Stimulated activated naive CD8-positive, alpha-beta T cell treated with anti-CD3 and anti-CD28 coated beads, Interleukin-15, Interleukin-2, amounts not matched to agents 100 ng/mL and 50 ng/mL, for 24 hours (primary cell): ENCODE measurements at regions not wholly inside any gene's neighbourhood (a gene's known extent, or its start where the extent isn't known, plus 50 kb on each side); places are given as distances from the start of the nearest gene placed in this dataset.

Experiments used
- H3K27ac Mint-ChIP-seq: one replicate; pipeline ENCODE4 v1.8.0; 2021; ENCODE audit warnings: mild to moderate bottlenecking, mixed read lengths
- H3K27me3 Mint-ChIP-seq: one replicate; pipeline ENCODE4 v1.8.0; 2021; ENCODE audit warnings: mixed read lengths
- H3K36me3 Mint-ChIP-seq: one replicate; pipeline ENCODE4 v1.8.0; 2021; ENCODE audit warnings: low read depth, mixed read lengths
- H3K4me1 Mint-ChIP-seq: one replicate; pipeline ENCODE4 v1.8.0; 2021; ENCODE audit warnings: low read depth, mixed read lengths
- H3K4me3 Mint-ChIP-seq: one replicate; pipeline ENCODE4 v1.8.0; 2021; ENCODE audit warnings: mild to moderate bottlenecking, mixed read lengths
- H3K9me3 Mint-ChIP-seq: one replicate; pipeline ENCODE4 v1.8.0; 2021; ENCODE audit warnings: mixed read lengths

DNA sequence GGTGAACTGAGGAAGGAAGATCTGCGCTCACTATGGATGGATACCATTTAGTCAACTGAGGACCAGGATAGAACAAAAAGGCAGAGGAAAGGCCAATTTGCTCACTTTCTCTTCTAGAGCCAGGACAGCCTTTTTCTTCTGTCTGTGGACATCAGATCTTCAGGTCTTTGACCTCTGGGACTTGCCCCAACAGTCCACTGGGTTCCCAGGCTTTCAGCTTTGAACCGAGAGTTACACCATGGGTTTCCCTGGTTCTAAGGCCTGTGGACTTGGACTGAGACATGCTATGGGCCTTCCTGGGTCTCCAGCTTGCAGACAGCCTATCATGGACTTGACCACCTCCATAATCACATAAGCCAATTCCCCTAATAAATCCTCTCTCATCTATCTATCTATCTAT is 232.0 kb downstream of the IPO8 start:
- Mint-ChIP-seq H3K4me3 (no peak overlapping the region), H3K27ac (no peak overlapping the region), H3K36me3 (no peaks in the 10 kb centered on the region), H3K4me1 (no peaks in the 10 kb centered on the region), H3K9me3 (peaks cover 1% of the 10 kb centered on the region), H3K27me3 (no peaks in the 10 kb centered on the region)

DNA sequence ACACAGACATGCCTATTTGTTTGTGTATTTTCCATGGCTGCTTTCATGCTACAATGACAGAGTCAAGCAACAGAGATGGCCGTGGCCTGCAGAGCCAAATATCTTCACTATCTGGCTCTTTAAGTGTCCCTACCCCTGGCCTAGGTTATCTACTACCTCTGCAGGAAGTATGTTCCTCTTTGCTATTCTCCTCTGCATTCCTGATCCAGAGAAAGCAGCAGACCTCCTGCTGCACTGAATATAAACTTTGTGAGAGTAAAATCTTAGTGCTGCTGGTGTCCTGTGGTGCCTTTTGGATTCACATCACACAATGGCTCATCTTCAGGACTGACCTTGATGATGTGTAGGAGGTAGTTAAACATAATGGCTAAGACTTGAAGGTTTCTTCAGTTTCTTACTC is 233.4 kb downstream of the IPO8 start:
- Mint-ChIP-seq H3K4me1 (no peaks in the 10 kb centered on the region), H3K4me3 (no peak overlapping the region), H3K36me3 (no peaks in the 10 kb centered on the region), H3K27ac (no peak overlapping the region), H3K27me3 (no peaks in the 10 kb centered on the region), H3K9me3 (peaks cover 4% of the 10 kb centered on the region)

DNA sequence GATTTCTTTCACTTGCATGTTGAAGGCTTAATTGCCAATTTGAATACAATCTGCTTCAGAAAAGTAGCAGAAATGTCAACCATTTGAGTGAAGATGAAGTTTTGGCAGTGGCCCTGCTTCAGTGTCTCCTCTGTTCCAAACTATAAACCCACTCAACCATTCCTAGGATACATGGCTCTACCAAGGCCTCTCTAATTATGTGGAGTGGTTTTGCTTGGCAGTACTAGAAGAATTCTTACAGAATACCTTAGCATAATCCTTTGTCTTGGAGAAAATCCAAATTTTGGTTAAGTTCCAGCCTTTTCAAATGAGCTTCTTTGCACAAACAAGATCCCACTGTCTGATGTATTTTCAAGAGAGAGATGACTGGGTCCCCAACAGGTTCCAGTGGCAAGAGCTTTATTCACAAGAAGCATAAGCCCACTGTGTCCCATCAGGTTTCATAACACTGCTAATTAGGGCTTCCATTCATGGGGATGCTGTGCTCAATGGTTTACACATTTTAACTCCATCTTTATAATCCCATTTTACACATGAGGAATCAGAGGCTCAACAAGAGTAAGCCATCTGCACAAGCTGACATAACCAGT is 234.5 kb downstream of the IPO8 start:
- peaks cover 4% of the 10 kb centered on the region for H3K9me3 Mint-ChIP-seq
- no peaks in the 10 kb centered on the region for H3K36me3 Mint-ChIP-seq
- no peaks in the 10 kb centered on the region for H3K4me1 Mint-ChIP-seq
- no peak overlapping the region for H3K4me3 Mint-ChIP-seq
- H3K27me3 Mint-ChIP-seq: no peaks in the 10 kb centered on the region
- H3K27ac Mint-ChIP-seq: no peak overlapping the region

DNA sequence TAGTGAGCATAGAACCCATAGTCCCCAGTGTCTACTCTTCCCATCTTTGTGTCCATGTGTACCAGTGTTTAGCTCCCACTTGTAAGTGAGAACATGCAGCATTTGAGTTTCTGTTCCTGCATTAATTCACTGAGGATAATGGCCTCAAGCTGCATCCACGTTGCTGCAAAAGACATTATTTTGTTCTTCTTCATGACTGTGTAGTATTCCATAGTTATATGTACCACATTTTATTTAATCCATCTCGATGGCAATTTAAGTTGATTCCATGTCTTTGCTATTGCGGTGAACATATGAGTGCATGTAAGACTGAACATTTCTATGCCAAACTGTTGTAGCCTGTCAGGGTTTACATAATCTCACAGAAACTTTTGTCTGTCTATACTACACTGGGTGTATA is 237.2 kb downstream of the IPO8 start:
- H3K36me3 Mint-ChIP-seq: no peaks in the 10 kb centered on the region
- H3K9me3 Mint-ChIP-seq: peaks cover 4% of the 10 kb centered on the region
- H3K27me3 Mint-ChIP-seq: no peaks in the 10 kb centered on the region
- no peak overlapping the region for H3K4me3 Mint-ChIP-seq
- H3K27ac Mint-ChIP-seq: no peak overlapping the region
- H3K4me1 Mint-ChIP-seq: no peaks in the 10 kb centered on the region

DNA sequence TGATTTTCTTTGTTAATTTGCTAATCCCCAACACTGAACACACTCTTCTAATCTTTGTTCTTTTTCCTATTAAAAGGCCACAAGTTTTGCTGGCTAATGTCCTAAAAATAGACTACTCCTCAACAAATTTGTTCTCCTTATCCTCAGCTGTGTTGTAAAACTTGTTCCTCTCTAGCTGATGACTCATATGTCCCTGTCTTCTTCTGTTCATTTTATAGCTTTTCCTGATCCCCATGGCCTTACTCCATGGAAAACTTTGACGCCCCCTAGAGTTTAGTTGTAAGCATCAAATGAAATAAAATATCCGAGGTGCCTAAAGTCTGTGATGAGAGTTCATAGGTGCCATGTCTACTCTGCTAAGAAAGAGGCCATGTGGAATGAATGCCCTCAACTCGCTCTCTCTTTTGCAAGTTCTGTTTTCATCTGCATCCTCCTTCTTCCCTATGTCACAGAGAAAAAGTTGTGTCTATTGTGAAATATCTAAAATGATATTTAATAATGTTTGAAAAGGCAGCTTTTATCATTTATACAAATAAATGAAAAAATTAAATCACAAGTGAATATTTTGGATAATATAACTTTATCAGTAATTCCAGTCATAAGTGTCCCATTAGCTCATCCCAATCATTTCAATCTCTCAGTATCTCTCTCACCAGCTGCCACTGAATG is 237.9 kb downstream of the IPO8 start:
- Mint-ChIP-seq H3K4me1 (no peaks in the 10 kb centered on the region), H3K9me3 (peaks cover 4% of the 10 kb centered on the region), H3K36me3 (no peaks in the 10 kb centered on the region), H3K27me3 (no peaks in the 10 kb centered on the region), H3K4me3 (no peak overlapping the region), H3K27ac (no peak overlapping the region)

DNA sequence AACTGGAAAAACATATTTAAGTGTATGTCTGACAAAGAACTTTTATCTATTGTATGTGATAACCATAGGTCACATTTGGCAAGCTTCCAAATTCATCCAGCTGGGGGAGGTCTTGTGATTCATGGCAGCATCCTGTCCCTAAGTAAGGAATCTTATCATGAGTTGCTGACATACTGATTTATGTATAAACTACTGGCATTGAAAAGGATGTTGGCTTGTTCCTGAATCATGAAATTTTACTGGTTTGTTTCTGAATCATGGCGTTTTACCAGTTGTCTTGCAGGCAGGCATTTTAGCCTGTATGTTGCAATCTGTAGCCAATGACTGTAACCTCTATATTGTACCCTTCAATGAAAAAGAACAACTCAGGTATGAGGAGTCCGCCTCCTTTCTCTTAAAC is 244.8 kb downstream of the IPO8 start:
- no peaks in the 10 kb centered on the region for H3K36me3 Mint-ChIP-seq
- H3K9me3 Mint-ChIP-seq: peaks cover 11% of the 10 kb centered on the region
- H3K4me3 Mint-ChIP-seq: no peak overlapping the region
- no peak overlapping the region for H3K27ac Mint-ChIP-seq
- H3K4me1 Mint-ChIP-seq: no peaks in the 10 kb centered on the region
- H3K27me3 Mint-ChIP-seq: no peaks in the 10 kb centered on the region

DNA sequence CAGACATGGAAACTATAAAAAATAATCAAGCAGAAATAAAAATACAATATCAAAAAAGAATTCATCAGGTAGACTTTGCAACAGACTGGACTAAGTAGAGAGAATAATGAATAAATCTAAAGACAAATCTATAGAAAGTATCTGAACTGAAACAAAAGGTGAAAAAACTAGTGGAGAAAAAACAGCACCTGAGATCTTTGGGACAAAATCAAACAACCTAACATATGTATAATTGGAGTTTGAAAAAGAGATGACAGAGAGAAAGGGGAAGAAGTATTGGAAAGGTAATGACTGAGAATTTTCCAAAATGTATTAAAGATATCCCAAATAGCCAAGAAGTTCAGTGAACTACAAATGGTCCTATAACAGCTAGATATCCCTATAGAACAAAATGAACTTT is 245.4 kb downstream of the IPO8 start:
- H3K9me3 Mint-ChIP-seq: peaks cover 11% of the 10 kb centered on the region
- no peaks in the 10 kb centered on the region for H3K36me3 Mint-ChIP-seq
- no peak overlapping the region for H3K27ac Mint-ChIP-seq
- H3K4me1 Mint-ChIP-seq: no peaks in the 10 kb centered on the region
- H3K27me3 Mint-ChIP-seq: no peaks in the 10 kb centered on the region
- no peak overlapping the region for H3K4me3 Mint-ChIP-seq

DNA sequence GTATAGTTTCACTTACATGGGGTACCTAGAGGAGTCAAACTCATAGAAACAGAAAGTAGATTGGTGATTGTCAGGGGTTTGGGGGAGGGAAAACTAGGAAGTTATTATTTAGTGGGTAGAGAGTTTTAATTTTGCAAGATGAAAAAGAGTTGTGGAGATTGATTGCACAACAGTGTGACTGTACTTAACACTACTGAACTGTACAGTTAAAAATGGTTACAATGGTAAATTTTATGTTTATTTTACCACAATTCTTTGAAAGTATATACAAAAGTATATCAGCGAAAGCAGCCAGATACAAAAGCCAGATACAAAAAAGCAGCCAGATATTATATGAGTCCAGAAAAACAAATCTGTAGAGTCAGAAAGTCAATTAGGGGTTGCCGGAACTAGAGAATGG is 247.6 kb downstream of the IPO8 start:
- Mint-ChIP-seq H3K4me1 (no peaks in the 10 kb centered on the region), H3K9me3 (peaks cover 11% of the 10 kb centered on the region), H3K27ac (no peak overlapping the region), H3K27me3 (no peaks in the 10 kb centered on the region), H3K4me3 (no peak overlapping the region), H3K36me3 (no peaks in the 10 kb centered on the region)

DNA sequence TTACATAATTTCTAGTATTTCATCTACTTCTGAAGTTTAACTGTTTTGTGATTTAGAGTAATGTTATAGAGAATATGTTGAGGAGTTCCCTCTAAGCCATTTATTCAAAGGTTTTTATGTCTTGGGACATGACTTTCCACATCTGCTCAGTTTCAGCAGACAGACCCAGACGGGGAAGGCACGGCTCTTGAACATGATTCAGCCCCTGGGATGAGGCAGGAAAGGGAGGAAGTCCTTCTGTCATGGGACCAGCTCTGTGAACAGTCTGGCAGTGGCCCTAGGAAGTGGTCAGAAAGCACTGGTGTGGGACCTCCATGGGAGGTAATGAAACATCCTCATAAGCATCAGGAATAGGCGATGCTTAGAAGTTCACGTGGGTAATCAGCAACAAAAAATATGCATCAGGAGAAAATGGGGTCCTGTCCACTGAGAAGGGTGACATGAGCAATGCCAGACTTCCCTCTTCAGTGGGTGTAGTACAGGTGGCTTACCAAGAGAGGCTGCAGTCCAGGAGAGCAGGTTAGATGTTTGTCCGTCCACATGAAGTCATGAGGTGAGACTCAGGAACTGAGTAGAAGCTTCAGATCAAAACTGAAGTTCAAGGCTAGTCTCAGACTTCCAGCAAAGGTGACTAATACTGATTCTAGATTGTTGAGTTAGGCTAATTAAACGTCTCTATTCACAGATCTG is 248.5 kb downstream of the IPO8 start:
- no peak overlapping the region for H3K27ac Mint-ChIP-seq
- H3K36me3 Mint-ChIP-seq: no peaks in the 10 kb centered on the region
- no peaks in the 10 kb centered on the region for H3K4me1 Mint-ChIP-seq
- peaks cover 11% of the 10 kb centered on the region for H3K9me3 Mint-ChIP-seq
- no peak overlapping the region for H3K4me3 Mint-ChIP-seq
- no peaks in the 10 kb centered on the region for H3K27me3 Mint-ChIP-seq

DNA sequence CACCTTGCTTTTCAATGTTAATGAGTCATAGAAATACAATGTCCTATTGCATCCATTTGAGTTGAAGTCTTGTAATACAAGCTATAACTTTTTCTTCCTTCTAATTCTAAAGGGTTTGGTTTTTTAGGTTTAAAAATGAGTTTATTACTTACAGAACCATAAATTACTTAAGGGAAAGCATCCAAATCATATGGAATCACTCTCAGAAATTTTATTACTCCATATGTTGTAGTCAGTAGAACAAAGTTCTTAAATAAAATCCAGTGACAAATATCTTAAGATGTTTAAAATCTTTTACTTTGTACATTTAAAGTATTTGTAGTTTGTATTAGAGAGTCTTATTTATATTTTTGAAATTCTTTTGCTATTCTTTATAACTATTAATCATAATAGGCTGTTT is 253.2 kb downstream of the IPO8 start:
- no peaks in the 10 kb centered on the region for H3K27me3 Mint-ChIP-seq

DNA sequence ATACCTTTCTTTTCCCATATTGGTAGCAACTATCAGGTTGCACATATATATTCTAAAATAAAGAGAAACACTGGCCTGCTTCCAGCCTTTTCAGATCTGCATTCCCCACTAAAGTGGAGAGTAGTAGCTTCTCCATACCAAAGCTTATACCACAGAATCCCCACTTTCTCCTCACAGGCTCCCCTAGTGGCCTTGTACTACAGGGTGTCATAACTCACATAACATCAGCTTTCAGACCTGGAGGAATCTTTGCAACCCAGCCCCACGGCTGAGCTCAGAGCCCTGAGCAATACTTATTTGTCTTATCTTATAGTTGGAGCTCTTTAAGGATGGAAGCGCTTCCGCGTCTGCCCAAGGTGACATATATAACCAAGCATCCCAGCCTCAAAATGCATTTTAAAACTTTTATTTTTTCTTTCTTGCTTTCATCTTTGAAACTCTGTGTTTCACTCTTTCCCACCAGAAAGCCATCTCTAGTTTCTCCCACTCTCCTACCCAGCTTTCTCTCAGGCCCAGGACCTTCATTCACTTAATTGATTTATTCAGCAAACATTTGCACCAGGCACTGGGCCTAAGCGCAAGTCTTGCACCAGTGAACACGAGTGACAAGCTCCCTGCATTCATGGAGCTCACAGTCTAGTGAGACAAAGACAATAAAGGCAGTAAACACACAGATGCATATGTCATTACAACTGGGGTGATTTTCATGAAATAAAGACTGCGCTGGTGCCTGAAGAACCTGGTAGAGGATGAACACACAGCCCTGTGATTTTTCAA is 254.7 kb downstream of the IPO8 start:
- Mint-ChIP-seq H3K27ac (no peak overlapping the region), H3K4me1 (no peaks in the 10 kb centered on the region), H3K9me3 (no peaks in the 10 kb centered on the region), H3K27me3 (no peaks in the 10 kb centered on the region), H3K4me3 (no peak overlapping the region), H3K36me3 (no peaks in the 10 kb centered on the region)

More for the DNA sequence above, 253.2 kb downstream of the IPO8 start:
- H3K36me3 Mint-ChIP-seq: no peaks in the 10 kb centered on the region
- no peaks in the 10 kb centered on the region for H3K9me3 Mint-ChIP-seq
- no peak overlapping the region for H3K4me3 Mint-ChIP-seq
- no peaks in the 10 kb centered on the region for H3K4me1 Mint-ChIP-seq
- H3K27ac Mint-ChIP-seq: no peak overlapping the region

DNA sequence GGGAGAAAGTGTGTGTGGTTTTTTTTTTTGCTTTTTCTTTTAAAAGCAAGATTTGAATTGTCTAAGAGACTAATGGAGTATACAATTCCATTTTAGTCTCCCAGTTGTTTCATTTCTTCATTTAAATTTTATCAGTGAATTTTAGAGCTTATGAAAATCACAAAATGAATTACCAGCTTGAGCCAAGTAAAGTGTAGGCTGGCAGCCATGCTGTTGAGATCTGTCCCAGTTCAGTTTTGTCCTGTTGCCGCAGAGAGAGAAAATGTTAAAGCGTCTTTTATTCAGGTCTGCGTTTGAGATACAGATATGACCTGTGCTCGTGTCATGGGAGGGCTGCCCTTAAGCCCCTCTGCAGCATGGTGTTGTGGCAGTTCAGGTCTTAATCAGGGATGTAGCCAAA is 256.5 kb downstream of the IPO8 start:
- no peak overlapping the region for H3K4me3 Mint-ChIP-seq
- H3K27me3 Mint-ChIP-seq: no peaks in the 10 kb centered on the region
- no peaks in the 10 kb centered on the region for H3K36me3 Mint-ChIP-seq
- no peaks in the 10 kb centered on the region for H3K4me1 Mint-ChIP-seq
- H3K27ac Mint-ChIP-seq: no peak overlapping the region
- H3K9me3 Mint-ChIP-seq: no peaks in the 10 kb centered on the region

DNA sequence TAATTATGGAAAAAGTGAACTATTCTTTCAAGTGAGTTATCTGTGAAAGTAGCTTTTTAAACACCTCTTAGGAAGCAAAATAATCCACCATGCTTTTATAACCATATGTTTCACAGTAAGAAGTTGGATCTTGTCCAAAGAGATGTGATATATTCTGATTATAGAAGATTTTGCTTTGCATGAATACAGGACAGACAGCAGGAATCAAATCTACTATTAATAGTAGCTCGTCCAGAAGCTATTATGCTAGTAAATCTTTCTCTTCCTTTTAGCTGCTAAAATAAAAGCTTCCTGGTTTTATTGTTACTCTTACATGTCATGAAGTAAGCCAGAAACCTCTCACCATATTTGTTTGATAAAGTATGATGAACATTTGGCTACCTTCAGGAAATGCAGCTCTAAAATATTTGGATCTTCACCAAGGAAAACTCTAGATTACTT is 257.0 kb downstream of the IPO8 start:
- no peaks in the 10 kb centered on the region for H3K36me3 Mint-ChIP-seq
- no peak overlapping the region for H3K27ac Mint-ChIP-seq
- no peaks in the 10 kb centered on the region for H3K27me3 Mint-ChIP-seq
- no peaks in the 10 kb centered on the region for H3K4me1 Mint-ChIP-seq
- H3K4me3 Mint-ChIP-seq: no peak overlapping the region
- no peaks in the 10 kb centered on the region for H3K9me3 Mint-ChIP-seq

DNA sequence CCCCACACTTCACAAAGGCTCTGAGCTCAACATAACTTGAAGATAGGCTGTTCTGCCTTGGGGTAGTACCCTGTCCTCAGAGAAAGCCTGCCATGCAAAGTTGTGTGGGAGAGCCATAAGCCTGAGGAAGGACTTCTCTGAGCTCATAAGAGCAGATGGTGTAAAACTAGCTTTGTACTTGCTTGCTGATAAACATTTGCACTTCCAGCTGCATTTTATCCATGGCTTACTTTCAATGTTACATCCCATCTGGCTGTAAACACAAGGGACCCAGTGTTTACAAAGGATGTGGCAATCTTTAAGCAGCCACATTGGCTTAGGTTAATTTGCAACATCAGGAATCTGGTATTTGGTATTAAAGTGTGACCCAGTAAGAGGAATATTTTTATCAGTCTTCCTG is 258.1 kb downstream of the IPO8 start:
- Mint-ChIP-seq H3K27ac (no peak overlapping the region), H3K4me3 (no peak overlapping the region), H3K27me3 (no peaks in the 10 kb centered on the region), H3K9me3 (no peaks in the 10 kb centered on the region), H3K36me3 (no peaks in the 10 kb centered on the region), H3K4me1 (no peaks in the 10 kb centered on the region)

DNA sequence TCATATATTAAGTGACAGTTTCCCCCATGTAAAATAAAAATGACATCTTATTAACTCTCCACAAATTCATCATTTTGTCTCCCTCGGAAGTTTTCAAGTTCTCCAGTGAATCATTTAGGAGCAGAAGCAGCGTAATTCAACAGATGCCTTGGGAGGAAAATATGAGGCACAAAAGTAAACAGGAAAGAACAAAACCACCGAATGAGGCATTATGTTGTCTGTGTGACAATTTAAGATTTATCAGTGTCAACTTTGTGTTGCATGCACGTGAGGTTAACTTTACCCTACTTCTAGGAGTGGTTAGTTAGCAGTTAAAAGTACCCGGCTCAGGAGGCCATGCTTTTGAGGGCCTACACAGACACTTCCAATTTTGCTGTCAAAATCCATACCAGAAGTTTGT is 258.6 kb downstream of the IPO8 start:
- H3K36me3 Mint-ChIP-seq: no peaks in the 10 kb centered on the region
- H3K27me3 Mint-ChIP-seq: no peaks in the 10 kb centered on the region
- H3K27ac Mint-ChIP-seq: no peak overlapping the region
- H3K9me3 Mint-ChIP-seq: no peaks in the 10 kb centered on the region
- H3K4me1 Mint-ChIP-seq: no peaks in the 10 kb centered on the region
- no peak overlapping the region for H3K4me3 Mint-ChIP-seq
